ENCODE measurements at regions not wholly inside any gene's neighbourhood (a gene's known extent, or its start where the extent isn't known, plus 50 kb on each side); places are given as distances from the start of the nearest gene placed in this dataset.

DNA sequence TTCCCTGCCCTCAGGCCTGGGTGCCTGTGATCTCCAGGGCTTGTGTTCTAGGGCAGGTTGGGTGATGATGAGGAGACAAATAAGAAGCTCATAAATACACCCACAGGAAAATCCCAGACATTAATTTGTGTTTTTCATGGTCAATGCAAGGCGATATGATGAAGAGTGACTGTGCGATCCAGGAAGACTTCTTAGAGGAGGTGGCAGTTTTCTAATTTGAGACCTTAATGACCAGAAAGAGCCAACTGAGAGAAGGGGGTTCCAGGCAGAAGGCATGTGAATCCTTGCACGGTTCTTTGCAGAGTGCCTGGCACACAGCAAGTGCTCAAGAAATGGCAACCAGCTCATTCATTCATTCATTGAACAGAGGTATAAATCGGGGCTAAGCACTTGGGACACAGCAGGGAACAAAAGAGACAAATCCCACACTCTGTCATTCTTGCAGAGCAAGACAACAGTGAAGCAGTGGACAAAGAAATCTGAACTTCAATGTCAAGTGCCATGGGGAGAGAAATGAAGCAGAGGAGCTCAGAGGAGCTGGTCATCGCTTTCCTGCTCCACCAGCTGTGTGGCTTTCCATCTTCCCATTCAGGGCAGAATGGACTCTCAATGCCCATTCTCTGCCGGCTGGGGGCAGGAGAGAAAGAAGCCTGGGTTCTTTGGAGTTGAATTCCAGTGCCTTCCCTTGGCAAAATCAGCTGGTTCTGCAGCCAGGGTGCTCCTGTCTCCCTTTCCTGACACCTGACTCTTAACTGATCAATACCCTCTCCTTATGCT is 128.3 kb downstream of the AACS start:
- no peak for DNase-seq (ENCODE audit: low spot score)

DNA sequence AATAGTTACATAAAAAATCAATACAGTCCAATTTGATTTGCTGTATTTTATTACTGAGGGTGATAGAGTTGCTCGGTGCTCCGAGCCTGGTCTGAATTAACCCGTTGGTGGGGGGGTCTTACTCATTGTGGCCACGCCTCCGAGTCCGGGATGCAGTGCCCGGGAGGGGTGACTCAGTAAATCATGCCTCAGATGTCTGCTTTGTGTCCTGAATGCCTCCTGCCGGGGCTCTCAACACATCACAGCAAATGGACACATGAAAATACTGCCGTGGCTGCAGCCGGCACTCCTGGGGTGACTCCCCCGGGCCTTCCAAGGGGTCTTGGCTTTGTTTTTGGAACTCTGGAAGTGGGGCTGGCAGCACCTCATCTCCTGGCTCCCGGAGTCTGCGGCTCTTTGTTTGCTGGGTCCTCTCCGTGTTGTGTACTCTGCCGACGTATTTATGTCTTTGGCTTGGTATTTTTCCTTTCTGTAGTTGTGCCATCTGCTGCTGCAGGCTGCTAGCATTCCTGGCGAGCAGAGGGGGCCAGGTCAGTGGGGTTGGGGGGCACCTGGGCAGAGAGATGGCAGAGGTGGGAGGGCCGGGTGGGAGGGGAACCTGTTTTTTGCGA is 129.0 kb downstream of the AACS start:
- no peak for DNase-seq (ENCODE audit: low spot score)

DNA sequence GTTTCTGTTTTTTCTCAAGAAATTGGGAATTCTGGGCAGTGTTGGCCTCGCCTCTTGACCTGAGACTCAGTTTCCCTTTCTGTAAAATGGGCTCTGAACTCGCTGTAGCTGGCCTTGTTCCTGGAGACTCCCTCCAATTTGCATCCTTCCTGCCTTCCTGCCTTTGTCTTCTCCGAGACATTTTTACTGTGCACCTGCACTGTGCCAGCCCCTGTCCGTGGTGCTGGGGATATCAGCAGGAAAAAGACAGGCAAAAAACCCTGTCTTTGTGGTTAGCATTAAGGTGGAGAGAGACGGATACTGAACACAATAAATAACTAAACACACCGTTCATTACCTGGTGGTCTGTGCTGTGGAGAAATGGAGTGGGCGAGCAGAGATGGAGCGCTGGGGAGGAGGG is 129.8 kb downstream of the AACS start:
- no peak for DNase-seq (ENCODE audit: low spot score)

DNA sequence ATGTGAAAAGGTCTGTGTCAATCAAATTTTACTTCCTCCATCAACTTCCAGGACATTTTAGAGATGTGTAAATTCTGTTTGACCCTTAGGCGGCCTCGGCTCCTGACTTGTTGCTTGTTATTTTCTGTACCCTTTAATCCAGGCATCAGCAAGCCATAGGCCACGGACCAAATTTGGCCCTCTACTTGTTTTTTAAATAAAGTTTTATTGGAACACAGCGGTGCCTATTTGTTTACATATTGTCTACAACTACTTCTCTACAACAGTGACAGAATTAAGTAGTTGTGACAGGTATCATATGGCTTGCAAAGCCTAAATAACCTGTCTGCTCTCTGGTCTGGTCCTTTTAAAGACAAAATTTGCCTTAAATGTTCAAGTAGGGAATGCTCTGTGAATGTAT is 132.1 kb downstream of the AACS start:
- no peak for DNase-seq (ENCODE audit: low spot score)

DNA sequence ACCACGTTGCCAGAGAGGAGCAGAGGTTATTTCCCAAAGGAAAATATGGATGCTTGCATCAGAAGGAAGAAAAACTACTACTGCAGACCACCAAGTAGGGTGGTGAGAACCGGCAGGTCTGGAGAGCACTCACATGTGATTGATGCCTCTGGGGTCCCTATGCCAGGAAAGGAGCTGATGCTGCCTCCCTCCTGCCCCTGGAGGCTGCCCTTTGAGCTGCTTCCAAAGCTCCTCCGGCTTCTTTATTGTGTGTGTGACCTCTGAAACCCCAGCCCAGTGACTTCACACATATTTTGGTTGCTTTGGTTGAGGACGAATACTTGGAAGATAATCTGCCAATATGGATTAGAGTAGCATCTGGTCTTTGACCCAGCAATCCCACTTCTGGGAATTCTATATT is 133.4 kb downstream of the AACS start:
- DNase-seq (ENCODE audit: low spot score) = no peak

DNA sequence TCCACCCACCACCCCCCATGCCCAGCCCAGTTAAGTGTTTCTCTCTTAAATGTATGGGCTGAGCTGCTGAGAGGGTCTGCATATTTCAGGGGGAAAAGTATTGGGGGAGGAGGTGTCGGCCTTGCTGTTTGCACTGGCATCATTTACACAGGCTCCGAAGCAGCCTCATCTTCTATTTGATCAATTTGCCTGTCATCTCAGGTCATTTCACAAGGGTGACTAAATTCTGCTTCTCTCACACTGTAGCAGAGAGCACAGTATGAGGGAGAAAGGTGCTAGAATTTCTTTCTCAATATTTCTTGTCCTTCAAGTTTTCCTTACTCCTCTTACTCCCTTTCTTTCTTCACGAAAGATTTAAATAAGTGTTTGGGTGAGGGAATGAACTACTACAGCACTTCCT is 135.9 kb downstream of the AACS start:
- DNase-seq (ENCODE audit: low spot score) = no peak

DNA sequence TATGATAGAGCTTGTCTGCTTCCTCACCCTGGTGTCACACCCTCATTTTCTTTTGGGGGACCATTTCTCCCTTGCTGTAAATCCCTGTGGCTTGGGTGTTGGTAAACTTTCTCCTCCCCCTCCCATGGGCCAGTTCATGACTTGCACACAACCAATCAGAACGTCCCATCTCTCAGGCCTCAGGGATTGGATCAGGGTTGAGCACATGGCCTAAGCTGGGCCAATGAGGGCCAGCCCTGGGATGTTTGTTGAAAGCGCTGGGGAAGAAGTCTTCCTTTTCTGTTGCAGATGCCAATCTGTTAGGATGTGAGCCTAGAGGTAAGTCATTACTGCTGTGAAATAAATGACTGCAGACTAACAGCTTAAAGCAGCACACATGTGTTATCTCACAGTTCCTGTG is 136.7 kb downstream of the AACS start:
- DNase-seq (ENCODE audit: low spot score) = no peak

DNA sequence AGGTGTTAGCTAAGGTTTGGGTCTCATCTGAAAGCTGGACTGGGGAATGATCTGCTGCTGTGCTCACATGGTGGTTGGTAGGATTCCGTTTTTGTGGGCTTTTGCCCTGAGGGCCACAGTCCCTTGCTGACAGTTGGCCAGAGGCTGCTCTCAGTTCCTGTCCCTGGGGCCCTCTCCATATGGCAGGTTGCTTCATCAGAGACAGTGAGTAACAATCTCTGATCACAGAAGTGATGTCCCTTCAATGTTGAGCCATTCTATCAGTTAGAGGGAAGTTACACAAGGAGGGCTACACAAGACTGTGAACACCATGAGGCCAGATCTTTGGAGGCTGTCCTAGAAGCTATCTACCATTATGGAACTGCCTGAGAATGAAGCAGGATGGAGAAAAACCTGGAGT is 137.2 kb downstream of the AACS start:
- DNase-seq (ENCODE audit: low spot score) = no peak

DNA sequence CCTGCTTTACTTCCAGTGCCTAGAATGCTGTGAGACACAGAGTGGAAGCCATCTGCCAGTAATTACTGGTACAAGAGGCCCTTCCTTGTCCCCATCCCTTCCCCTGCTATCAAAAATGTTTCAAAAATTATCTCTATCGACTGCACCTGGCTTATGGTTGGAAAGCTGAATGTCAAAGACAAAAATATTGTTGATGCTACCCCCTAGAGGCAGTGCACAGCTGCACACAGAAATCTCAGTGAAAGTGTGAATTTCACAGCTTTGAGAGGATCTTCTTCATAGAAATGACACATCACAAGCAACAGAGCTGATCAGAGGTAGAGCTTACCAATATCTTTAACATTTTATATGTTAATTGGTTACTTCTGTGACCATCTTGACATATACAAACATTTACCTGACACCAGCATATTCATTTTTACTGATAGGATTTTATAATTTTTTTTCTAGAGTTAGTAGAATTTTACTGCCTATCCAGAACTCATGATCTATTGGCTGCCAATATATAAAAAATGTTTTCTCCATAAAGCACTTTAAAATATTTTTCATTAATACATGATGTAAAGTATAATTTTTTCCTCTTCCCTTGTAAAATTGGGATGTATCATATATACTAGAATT is 138.0 kb downstream of the AACS start:
- no peak for DNase-seq (ENCODE audit: low spot score)

DNA sequence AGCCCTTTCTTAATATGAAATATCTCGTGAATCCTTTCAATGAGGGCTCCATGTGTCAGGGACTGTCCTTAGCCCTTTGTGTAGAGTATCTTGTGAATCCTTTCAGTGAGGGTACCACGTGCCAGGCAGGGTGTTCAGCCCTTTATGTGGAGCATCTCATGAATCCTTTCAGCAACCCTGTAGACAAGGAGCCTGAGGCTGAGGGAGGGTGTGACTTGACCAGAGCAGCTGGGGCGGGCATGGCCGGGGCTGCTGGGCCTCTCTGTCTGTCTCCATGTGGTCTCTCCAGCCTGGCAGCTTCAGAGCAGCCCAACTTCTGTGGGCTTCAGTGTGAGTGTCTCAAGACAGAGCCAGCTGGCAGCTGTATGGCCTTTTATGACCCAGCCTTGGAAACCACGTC is 140.2 kb downstream of the AACS start:
- no peak for DNase-seq (ENCODE audit: low spot score)

DNA sequence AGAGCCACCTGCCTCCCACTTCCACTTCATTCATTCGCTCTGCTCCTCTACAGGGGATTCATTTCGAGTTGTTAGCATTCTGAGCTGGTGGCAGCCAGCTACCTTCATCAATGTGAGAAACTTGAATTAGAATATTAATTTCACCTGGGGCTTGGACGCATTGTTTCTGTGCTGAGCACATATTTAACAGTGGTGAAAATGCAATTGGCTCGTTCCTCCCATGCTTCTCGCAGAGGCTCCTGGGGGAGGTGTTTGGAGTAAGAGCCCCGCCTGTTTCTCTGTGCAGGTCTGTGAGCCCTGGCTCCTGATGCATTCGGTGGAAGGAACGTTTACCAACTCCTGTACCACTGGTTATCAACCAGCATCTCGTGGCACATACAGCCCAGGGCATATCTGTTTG is 141.5 kb downstream of the AACS start:
- no peak for DNase-seq (ENCODE audit: low spot score)

DNA sequence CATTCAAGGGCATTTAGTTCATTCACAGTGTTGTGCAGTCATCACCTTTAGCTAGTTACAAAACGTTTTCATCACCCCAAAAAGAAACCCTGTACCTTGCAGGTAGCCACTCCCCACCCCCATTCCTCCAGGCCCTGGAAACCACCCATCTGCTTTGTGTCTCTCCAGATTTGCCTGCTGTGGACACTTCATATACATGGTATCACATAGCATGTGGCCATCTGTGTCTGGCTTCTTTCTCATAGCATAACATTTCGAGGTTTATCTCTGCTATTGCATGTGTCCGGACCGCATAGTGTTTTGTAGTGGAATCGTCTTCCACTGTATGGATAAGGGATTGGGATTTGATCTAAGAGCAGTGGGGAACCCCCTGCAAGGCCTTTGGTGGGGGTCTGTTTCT is 143.1 kb downstream of the AACS start:
- no peak for DNase-seq (ENCODE audit: low spot score)

DNA sequence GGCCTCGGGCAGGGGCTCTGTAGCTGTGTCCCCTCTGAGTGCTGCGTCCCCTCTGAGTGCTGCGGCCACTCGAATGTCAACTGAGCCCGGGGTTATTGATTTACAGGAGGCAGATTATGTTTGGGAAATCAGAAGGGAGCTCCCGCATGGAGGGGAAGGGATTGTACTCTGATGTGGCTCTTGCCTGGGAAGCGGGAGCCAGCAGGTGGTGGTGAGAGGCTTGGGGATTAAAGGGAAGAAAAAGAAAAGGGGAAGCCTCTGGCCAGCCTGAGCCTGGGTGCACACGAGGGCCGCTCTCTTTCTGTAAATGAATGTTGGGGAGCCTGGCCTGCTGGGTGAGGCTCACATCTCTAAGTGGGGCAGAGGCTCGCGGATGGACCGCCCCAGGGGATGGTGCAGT is 143.7 kb downstream of the AACS start:
- no peak for DNase-seq (ENCODE audit: low spot score)

DNA sequence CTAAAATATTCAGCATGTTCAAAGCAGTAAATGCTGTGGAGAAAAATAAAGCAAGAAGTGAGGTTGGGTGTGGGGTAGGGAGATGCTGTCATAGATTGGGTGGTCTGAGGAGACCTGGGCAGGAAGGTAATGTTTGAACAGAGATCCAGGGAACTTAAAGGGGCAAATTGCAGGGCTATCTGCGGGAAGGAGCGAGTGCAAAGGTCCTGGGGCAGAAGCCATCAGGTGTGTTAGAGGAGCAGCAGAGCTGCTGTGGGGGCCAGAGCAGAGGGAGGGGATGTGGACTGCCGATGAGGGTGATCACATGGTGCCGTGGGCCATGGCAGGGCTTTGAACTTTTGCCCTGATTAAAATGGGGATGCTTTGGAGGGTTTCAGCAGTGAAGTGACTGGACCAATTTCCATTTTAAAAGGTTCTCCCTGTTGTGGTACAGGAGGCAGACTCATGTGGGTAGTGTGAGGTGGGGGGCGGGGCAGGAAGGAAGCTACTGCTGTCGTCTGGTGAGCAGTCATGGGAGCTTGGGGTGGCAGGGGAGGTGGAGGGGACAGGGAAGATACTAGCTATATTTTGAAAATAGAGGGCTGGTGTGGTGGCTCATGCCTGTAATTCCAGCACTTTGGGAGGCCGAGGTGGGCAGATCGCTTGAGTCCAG is 145.0 kb downstream of the AACS start:
- no peak for DNase-seq (ENCODE audit: low spot score)

DNA sequence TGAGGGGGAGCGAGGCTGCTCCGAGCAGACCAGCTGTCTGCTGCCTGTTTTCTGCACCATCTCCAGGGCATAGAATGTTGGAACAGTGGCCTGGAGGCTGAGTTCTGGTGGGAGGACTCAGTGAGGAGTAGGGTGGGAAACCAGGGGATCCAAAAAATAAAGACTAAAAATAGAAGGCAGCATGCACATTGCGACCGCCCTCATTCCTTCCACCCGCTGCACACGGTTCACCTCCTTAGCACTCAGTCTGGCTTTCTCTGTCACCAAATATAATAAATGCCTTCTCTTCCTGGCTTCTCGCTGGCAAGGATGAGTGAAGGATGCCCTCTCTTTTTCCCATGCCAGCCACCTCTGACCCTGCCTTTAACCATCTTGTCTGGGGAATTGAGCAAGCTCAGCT is 146.2 kb downstream of the AACS start:
- DNase-seq (ENCODE audit: low spot score) = no peak

DNA sequence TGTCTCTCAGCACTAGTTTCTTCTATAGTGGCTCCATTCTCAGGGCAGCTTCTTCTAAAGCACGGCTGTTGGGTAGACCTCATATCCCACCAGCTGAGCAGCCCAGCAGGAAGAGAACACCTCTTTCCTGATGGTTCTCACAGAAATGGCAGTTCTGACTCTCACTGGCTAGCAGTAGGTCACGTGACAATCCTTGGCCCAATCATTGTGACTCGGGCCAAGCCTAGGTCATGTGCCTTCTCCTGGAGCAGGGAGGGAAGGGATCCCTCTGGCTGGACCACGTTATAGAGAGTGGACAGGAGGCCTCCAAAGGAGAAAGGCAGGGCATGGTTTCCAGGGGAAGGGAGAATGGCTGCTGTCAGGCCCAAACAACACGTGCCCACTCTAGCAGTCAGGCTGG is 149.1 kb downstream of the AACS start:
- DNase-seq (ENCODE audit: low spot score) = no peak

DNA sequence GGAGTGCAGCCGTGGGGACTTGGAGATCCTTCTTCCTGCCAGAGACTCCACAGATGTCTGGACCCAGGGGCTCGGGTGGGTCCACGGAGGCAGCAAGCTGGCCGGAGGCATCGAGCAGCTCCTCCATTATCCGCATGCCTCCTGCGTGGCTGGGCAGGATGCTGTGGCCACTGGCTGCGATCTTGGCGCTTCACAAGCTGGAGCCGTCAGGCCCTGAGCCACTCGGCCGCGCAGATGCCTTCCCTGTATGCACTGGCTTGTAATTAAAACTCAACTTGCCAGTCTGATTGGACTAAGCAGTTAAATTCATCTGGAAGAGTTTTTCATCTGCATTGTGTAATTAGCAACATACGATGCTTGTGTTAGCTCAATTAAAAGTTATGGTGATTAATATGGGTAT is 151.5 kb downstream of the AACS start:
- DNase-seq (ENCODE audit: low spot score) = no peak

DNA sequence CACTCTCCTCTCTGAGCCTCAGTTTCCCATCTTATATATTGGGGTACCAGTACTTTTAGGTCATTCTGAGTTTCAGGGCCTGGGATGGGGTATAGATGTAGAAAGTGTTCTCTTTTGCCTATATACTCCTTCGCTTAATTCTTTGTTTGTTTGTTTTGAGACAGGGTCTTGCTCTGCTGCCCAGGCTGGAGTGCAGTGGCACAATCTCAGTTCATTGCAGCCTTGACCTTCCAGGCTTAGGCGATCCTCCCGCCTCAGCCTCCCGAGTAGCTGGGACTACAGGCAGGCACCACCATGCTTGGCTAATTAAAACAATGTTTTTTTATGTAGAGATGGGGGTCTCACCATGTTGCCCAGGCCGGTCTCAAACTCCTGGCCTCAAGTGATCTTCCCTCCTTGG is 152.1 kb downstream of the AACS start:
- DNase-seq (ENCODE audit: low spot score) = no peak

DNA sequence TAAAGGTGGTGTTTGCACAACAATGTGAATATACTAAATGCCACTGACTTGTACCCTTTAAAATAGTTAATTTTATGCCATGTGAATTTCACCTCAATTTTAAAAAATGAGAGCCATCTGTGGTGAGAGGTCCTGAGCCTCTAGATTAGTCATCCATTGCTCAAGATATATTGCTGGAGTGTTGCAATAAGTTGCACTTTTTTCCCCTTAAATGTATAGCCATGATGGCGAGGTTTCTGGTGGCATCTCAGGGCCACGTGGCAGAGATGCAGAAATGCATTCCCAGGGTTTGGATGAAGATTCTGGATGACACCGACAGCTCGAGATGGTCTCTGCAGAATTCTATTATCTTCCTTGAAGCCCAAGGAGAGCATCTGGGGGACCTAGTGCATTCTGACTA is 153.7 kb downstream of the AACS start:
- no peak for DNase-seq (ENCODE audit: low spot score)

DNA sequence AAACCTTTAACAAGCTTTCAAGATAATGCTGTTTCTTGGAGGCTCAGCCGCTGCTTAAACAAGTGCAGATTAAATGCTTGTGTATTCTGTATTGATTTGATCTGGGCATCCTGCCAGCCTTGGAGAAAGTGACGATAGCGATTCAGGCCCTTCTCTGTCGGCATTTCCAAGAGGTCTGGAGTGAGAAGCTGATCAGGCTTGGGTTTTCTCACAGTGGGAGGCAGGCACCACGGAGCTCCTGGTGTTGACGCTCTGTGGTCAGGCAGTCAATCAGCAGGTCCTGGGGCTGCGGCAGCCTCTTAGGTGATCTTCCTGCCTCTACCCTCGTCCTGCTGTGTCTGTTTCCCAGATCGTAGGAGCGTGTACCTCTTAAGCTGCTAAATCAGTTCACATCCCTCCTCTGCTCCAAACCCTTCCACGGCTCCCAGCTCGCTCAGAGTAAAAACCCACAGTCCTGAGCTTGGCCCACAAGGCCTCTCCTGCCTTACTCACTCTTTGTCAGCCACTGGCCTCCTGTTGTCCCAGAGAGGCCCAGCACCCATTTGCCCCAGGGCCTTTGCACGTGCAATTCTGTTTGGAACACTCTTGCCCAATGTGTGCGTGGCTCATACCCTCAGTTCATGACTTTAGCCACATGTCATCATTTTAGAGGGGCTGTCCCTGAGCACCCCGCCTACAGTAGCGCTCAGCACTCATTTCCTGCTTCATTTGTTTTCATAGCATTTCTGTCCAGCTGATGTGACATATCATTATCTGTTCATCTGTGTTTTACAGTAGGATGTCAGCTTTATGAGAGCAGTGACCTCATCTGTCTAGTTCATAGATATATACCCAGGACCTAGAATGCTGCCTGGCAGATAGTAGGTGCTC is 155.4 kb downstream of the AACS start:
- DNase-seq (ENCODE audit: low spot score) = no peak

DNA sequence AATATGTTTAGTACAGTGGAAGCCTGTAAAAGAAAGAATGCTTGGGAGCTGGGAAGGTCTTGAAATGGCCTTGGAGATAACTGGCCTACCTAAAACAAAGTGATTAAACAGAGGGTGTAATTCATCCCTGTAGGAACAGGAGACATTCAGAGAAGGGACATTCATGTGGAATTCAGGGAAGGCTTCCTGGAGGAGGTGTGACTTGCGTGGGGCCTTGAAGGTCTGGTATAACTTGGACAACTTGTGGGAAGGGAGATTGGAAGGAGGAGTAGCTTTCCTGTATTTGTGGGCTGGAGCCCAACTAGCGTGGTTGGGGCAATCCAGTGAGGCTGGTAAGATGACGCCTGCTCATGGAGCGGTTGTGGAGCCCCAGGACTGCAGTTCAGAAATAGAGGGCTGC is 156.4 kb downstream of the AACS start:
- no peak for DNase-seq (ENCODE audit: low spot score)

DNA sequence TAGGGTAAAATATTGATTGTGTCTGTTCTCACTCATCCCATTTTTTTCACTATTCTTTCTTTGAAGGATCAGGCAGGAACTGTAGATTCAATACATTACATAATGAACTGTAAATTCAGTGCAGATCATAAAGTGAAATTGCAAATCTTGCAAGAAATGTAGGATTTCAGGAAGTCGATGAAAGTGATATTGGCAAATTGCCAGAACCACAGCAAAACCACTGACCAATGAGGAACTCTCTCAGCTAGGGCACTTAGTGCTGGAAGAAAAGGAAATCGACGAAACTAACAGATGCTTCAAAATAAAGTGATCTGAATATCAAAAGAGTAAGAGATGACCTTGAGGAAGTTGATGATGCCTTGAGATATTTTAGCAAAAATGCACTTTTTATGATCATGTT is 157.6 kb downstream of the AACS start:
- DNase-seq (ENCODE audit: low spot score) = no peak

All from hematopoietic multipotent progenitor cell treated with erythropoietin and hydrocortisone succinate and interleukin-3 and kit ligand, for 17 days (in vitro differentiated cells).